CD14-positive monocyte (primary cell): ENCODE measurements at regions not wholly inside any gene's neighbourhood (a gene's known extent, or its start where the extent isn't known, plus 50 kb on each side); places are given as distances from the start of the nearest gene placed in this dataset.

ENCODE experiments used
- DNase-seq, 3 donors: peaks; one replicate each; pipeline ENCODE4 v3.0.0-alpha.2; 2011 to 2022
- H2AFZ ChIP-seq: 2 replicates; pipeline ENCODE4 v1.6.0; 2012; ENCODE audit warnings: mild to moderate bottlenecking, low read depth, low read length, inconsistent platforms; ENCODE audit not compliant: insufficient read depth, poor library complexity, severe bottlenecking
- H3K27ac ChIP-seq, 2 donors: 1 replicate in 1 of 2; 2 replicates in 1 of 2; pipeline ENCODE4 v1.5.1; 2012 to 2013; ENCODE audit warnings: low read length in 2 of 2, control low read depth in 1 of 2, inconsistent platforms in 1 of 2, low read depth in 1 of 2, mild to moderate bottlenecking in 1 of 2
- H3K27me3 ChIP-seq, 2 donors: one replicate each; pipeline versions ENCODE4 v1.6.0 to v1.6.1; 2011 to 2013; ENCODE audit warnings: low read length in 2 of 2; ENCODE audit not compliant: control insufficient read depth in 2 of 2, insufficient read depth in 2 of 2
- H3K36me3 ChIP-seq, 2 donors: replicated peaks in 1 of 2; 1 replicate in 1 of 2; 2 replicates in 1 of 2; pipeline versions ENCODE4 v1.5.1 to v1.6.1; 2012 to 2013; ENCODE audit warnings: low read length in 2 of 2, control low read depth in 1 of 2, inconsistent platforms in 1 of 2, mild to moderate bottlenecking in 1 of 2; ENCODE audit not compliant: insufficient read depth in 2 of 2, control insufficient read depth in 1 of 2
- H3K4me1 ChIP-seq, 2 donors: 1 replicate in 1 of 2; 2 replicates in 1 of 2; pipeline versions ENCODE4 v1.5.1 to v1.6.1; 2012 to 2013; ENCODE audit warnings: low read length in 2 of 2, control low read depth in 1 of 2, inconsistent platforms in 1 of 2, mild to moderate bottlenecking in 1 of 2, moderate library complexity in 1 of 2; ENCODE audit not compliant: insufficient read depth in 2 of 2, control insufficient read depth in 1 of 2
- H3K4me2 ChIP-seq: replicated peaks from 2 replicates; pipeline ENCODE3; 2012; ENCODE audit warnings: low read length, moderate library complexity, mild to moderate bottlenecking; ENCODE audit not compliant: poor library complexity, severe bottlenecking; ENCODE audit errors: extremely low read depth
- H3K4me3 ChIP-seq, 3 experiments: fragments of 200-600 bp in 1 of 3; sonication (generic) in 1 of 3; replicated peaks in 1 of 3; 1 replicate in 2 of 3; 2 replicates in 1 of 3; pipeline ENCODE4 v1.5.1; 2011 to 2013; ENCODE audit warnings: low read length in 3 of 3, mild to moderate bottlenecking in 3 of 3, control low read depth in 2 of 3, low read depth in 2 of 3, inconsistent platforms in 1 of 3, moderate library complexity in 1 of 3
- H3K79me2 ChIP-seq: 2 replicates; pipeline ENCODE4 v1.6.0; 2012; ENCODE audit warnings: mild to moderate bottlenecking, control low read depth, inconsistent platforms, low read length, moderate library complexity; ENCODE audit not compliant: insufficient read depth
- H3K9ac ChIP-seq: 2 replicates; pipeline ENCODE4 v1.6.0; 2017; ENCODE audit warnings: low read length, mild to moderate bottlenecking; ENCODE audit not compliant: insufficient read depth, poor library complexity, severe bottlenecking
- H3K9me3 ChIP-seq, 2 donors: replicated peaks in 1 of 2; 1 replicate in 1 of 2; 2 replicates in 1 of 2; pipeline versions ENCODE4 v1.5.1 to v1.6.1; 2012 to 2013; ENCODE audit warnings: low read length in 2 of 2, control low read depth in 1 of 2; ENCODE audit not compliant: control insufficient read depth in 1 of 2, insufficient read depth in 1 of 2
- H4K20me1 ChIP-seq: 2 replicates; pipeline ENCODE4 v1.6.0; 2012; ENCODE audit warnings: mild to moderate bottlenecking, low read length, control low read depth, moderate library complexity; ENCODE audit not compliant: insufficient read depth
- H3K27ac Mint-ChIP-seq, 7 donors: one replicate each; pipeline ENCODE4 v1.8.0; 2020; ENCODE audit warnings: mild to moderate bottlenecking in 7 of 7, mixed read lengths in 7 of 7, moderate library complexity in 6 of 7, inconsistent platforms in 2 of 7
- H3K27me3 Mint-ChIP-seq, 3 donors: one replicate each; pipeline ENCODE4 v1.8.0; 2021 to 2022; ENCODE audit warnings: low read depth in 3 of 3, mild to moderate bottlenecking in 3 of 3, mixed read lengths in 3 of 3, moderate library complexity in 3 of 3, inconsistent platforms in 1 of 3
- H3K36me3 Mint-ChIP-seq, 2 donors: one replicate each; pipeline ENCODE4 v1.8.0; 2020; ENCODE audit warnings: mixed read lengths in 2 of 2, inconsistent platforms in 1 of 2, mild to moderate bottlenecking in 1 of 2
- H3K4me1 Mint-ChIP-seq: one replicate; pipeline ENCODE4 v1.8.0; 2020; ENCODE audit warnings: mild to moderate bottlenecking, mixed read lengths
- H3K4me3 Mint-ChIP-seq, 2 donors: one replicate each; pipeline ENCODE4 v1.8.0; 2020; ENCODE audit warnings: mild to moderate bottlenecking in 2 of 2, mixed read lengths in 2 of 2, moderate library complexity in 1 of 2
- H3K9me3 Mint-ChIP-seq, 7 donors: one replicate each; pipeline ENCODE4 v1.8.0; 2020 to 2022; ENCODE audit warnings: mixed read lengths in 7 of 7, mild to moderate bottlenecking in 6 of 7, moderate library complexity in 6 of 7, inconsistent platforms in 2 of 7
- CTCF ChIP-seq: fragments of 200-600 bp; IDR thresholded peaks from one replicate; pipeline ENCODE4 v1.8.0; 2022; ENCODE audit warnings: antibody characterized with exemption, mild to moderate bottlenecking
- WGBS: methylation state at CpG from one replicate; pipeline ENCODE4 v1.1.5; 2013; ENCODE audit warnings: missing lambda C conversion rate; ENCODE audit not compliant: insufficient coverage; 5-methylcytosine and 5-hydroxymethylcytosine counted together
- intact Hi-C, 2 donors: fragments of 100-400 bp; cut with micrococcal nuclease; formaldehyde crosslinking; loops; one replicate each; pipeline versions ENCODE4 v1.15.0 to v1.15.1; 2023

GRCh38 chr6:74939151-74939708, 266.6 kb downstream of the COL12A1 start:
- H3K9ac ChIP-seq, result no peak overlapping the region
- Mint-ChIP-seq H3K27ac (no peak overlapping the region), H3K27me3 (peaks cover 0 to 1% (median 0%) of the 10 kb centered on the region in 3 donors), H3K4me3 (no peak overlapping the region), H3K4me1 (no peaks in the 10 kb centered on the region), H3K9me3 (peaks cover 0 to 1% (median 0%) of the 10 kb centered on the region in 7 donors), H3K36me3 (no peaks in the 10 kb centered on the region)
- H3K27me3 ChIP-seq, result no peaks in the 10 kb centered on the region
- WGBS, result no CpG with 5 or more reads among the region's 2 CpGs
- no peaks in the 10 kb centered on the region for H3K9me3 ChIP-seq
- no peak overlapping the region for H3K4me3 ChIP-seq
- H3K4me2 ChIP-seq, result no peak overlapping the region
- no peaks in the 10 kb centered on the region for H3K4me1 ChIP-seq
- no peaks in the 10 kb centered on the region for H3K79me2 ChIP-seq
- no peak for DNase-seq
- no peak overlapping the region for H2AFZ ChIP-seq
- no peak overlapping the region for H3K27ac ChIP-seq
- no peaks in the 10 kb centered on the region for H3K36me3 ChIP-seq
- H4K20me1 ChIP-seq, result no peaks in the 10 kb centered on the region
- no peak for TF ChIP-seq CTCF
- intact Hi-C loops, result no loop called here

- Mint-ChIP-seq H3K27ac (peak overlapping the region in 1 of 7 donors; percentile 12), H3K4me3 (no peak overlapping the region), H3K27me3 (no peaks in the 10 kb centered on the region), H3K36me3 (no peaks in the 10 kb centered on the region), H3K9me3 (no peaks in the 10 kb centered on the region), H3K4me1 (no peaks in the 10 kb centered on the region)
- no peak for TF ChIP-seq CTCF
- Histone ChIP-seq H2AFZ (no peak overlapping the region), H3K9me3 (no peaks in the 10 kb centered on the region), H4K20me1 (no peaks in the 10 kb centered on the region), H3K27me3 (no peaks in the 10 kb centered on the region), H3K4me1 (no peaks in the 10 kb centered on the region), H3K27ac (no peak overlapping the region), H3K9ac (no peak overlapping the region), H3K4me3 (no peak overlapping the region), H3K36me3 (no peaks in the 10 kb centered on the region), H3K4me2 (no peak overlapping the region), H3K79me2 (no peaks in the 10 kb centered on the region)
- no peak for DNase-seq
- intact Hi-C loops, result no loop called here
Observed at GRCh38 chr6:74937936-74938335, 267.9 kb downstream of the COL12A1 start.
